Spleen (tissue), 11 donors: ENCODE measurements at regions not wholly inside any gene's neighbourhood (a gene's known extent, or its start where the extent isn't known, plus 50 kb on each side); places are given as distances from the start of the nearest gene placed in this dataset.

Experiments used
- DNase-seq: peaks from one replicate; pipeline ENCODE4 v3.0.0-alpha.2; 2020
- H3K27ac ChIP-seq, 8 donors: fragments of 200-600 bp; sonication (generic) in 7 of 8; 1 replicate in 4 of 8; 2 replicates in 4 of 8; pipeline versions ENCODE4 v1.5.0 to v1.8.0; 2016 to 2021; ENCODE audit warnings: inconsistent platforms in 4 of 8, mild to moderate bottlenecking in 4 of 8, moderate library complexity in 1 of 8
- H3K27me3 ChIP-seq, 7 donors: fragments of 200-600 bp; sonication (generic) in 6 of 7; replicated peaks in 1 of 7; 1 replicate in 4 of 7; 2 replicates in 3 of 7; pipeline versions ENCODE4 v1.5.0 to v1.8.0; 2016 to 2021; ENCODE audit warnings: inconsistent platforms in 3 of 7, mild to moderate bottlenecking in 1 of 7
- H3K36me3 ChIP-seq, 6 donors: fragments of 200-600 bp; sonication (generic) in 5 of 6; 1 replicate in 4 of 6; 2 replicates in 2 of 6; pipeline versions ENCODE4 v1.5.0 to v1.8.0; 2016 to 2021; ENCODE audit warnings: inconsistent platforms in 2 of 6
- H3K4me1 ChIP-seq, 6 donors: fragments of 200-600 bp; sonication (generic) in 5 of 6; 1 replicate in 3 of 6; 2 replicates in 3 of 6; pipeline versions ENCODE4 v1.5.0 to v1.8.0; 2016 to 2021; ENCODE audit warnings: inconsistent platforms in 3 of 6
- H3K4me3 ChIP-seq, 8 donors: fragments of 200-600 bp; sonication (generic) in 7 of 8; 1 replicate in 4 of 8; 2 replicates in 4 of 8; pipeline versions ENCODE4 v1.5.0 to v1.8.0; 2016 to 2021; ENCODE audit warnings: inconsistent platforms in 4 of 8, mild to moderate bottlenecking in 4 of 8, moderate library complexity in 2 of 8
- H3K9me3 ChIP-seq, 8 donors: fragments of 200-600 bp; sonication (generic) in 7 of 8; 1 replicate in 4 of 8; 2 replicates in 4 of 8; pipeline versions ENCODE4 v1.5.0 to v1.8.0; 2016 to 2021; ENCODE audit warnings: inconsistent platforms in 4 of 8
- CTCF ChIP-seq, 11 experiments: fragments of 200-600 bp in 7 of 11; fragments of 450-650 bp in 4 of 11; sonication (generic) in 4 of 11; IDR thresholded peaks in 8 of 11; conservative IDR thresholded peaks in 3 of 11; 1 replicate in 7 of 11; 2 replicates in 4 of 11; pipeline versions ENCODE4 v1.4.0 to v1.8.0; 2016 to 2021; ENCODE audit warnings: antibody characterized with exemption in 11 of 11, inconsistent platforms in 4 of 11, mild to moderate bottlenecking in 1 of 11
- POLR2A ChIP-seq, 3 donors: fragments of 450-650 bp; IDR thresholded peaks; one replicate each; pipeline ENCODE4 v1.5.1; 2017; ENCODE audit warnings: antibody characterized with exemption in 3 of 3, mild to moderate bottlenecking in 1 of 3
- POLR2AphosphoS5 ChIP-seq, 3 donors: sonication (generic); formaldehyde crosslinking; IDR thresholded peaks; one replicate each; pipeline ENCODE4 v1.5.1; 2017; ENCODE audit warnings: antibody characterized with exemption in 3 of 3
- WGBS, 5 donors: extraction: QIAGEN DNeasy Blood & Tissue Kit in 3 of 5; methylation state at CpG; one replicate each; pipeline versions ENCODE4 v1.1.5 to v1.1.7; 2013 to 2018; 5-methylcytosine and 5-hydroxymethylcytosine counted together
- intact Hi-C: fragments of 100-400 bp; cut with DNase I; formaldehyde crosslinking; loops from one replicate; pipeline ENCODE4 v1.15.0; 2023; ENCODE audit warnings: low total_unique reads
- donor health status: healthy with polysubstance abuse.
- donor health status: DM: no; HTN: no; CAD: no; lungs with moderate emphysema.
- donor health status: DM: no; HTN: no; CAD: no.
- donor health status: Bipolar disorder and iron deficiency.
- donor health status: healthy.
- donor health status: DM: no; HTN: no; CAD: no.
- donor health status: DM: yes; HTN: yes; CAD: no.

GRCh38 chr16:65988024-65988595, 378.4 kb upstream of the CDH5 start:
- WGBS, 5 donors = 73 to 81% (median 80%) methylated on average over 7 to 8 of the region's 8 CpGs
- H3K27ac ChIP-seq = no peak overlapping the region
- intact Hi-C loops = no loop called here
- no peak for DNase-seq
- H3K27me3 ChIP-seq = no peaks in the 10 kb centered on the region
- no peaks in the 10 kb centered on the region for H3K36me3 ChIP-seq
- H3K4me3 ChIP-seq = no peak overlapping the region
- H3K4me1 ChIP-seq = no peaks in the 10 kb centered on the region
- no peak for TF ChIP-seq CTCF (IDR thresholded peaks at IDR 0.05 in 8 of 11, conservative IDR thresholded peaks at IDR 0.05 in 3 of 11)
- no peaks in the 10 kb centered on the region for H3K9me3 ChIP-seq

- Histone ChIP-seq H3K9me3 (no peaks in the 10 kb centered on the region), H3K36me3 (no peaks in the 10 kb centered on the region), H3K27me3 (no peaks in the 10 kb centered on the region), H3K27ac (no peak overlapping the region), H3K4me1 (no peaks in the 10 kb centered on the region), H3K4me3 (no peak overlapping the region)
- no peak for TF ChIP-seq CTCF (IDR thresholded peaks at IDR 0.05 in 8 of 11, conservative IDR thresholded peaks at IDR 0.05 in 3 of 11)
- intact Hi-C loops = no loop called here
- 17 to 23% (median 21%) methylated on average over 3 of the region's 3 CpGs for WGBS, 5 donors
- DNase-seq = no peak
These were observed 382.2 kb upstream of the CDH5 start for GRCh38 chr16:65984296-65984695.

- TF ChIP-seq CTCF (IDR thresholded peaks at IDR 0.05 in 8 of 11, conservative IDR thresholded peaks at IDR 0.05 in 3 of 11) (no peak), POLR2AphosphoS5 (IDR thresholded peaks at IDR 0.05) (no peak), POLR2A (IDR thresholded peaks at IDR 0.05) (no peak)
- Histone ChIP-seq H3K27ac (no peak overlapping the region), H3K27me3 (no peaks in the 10 kb centered on the region), H3K4me3 (no peak overlapping the region), H3K9me3 (no peaks in the 10 kb centered on the region), H3K36me3 (no peaks in the 10 kb centered on the region), H3K4me1 (no peaks in the 10 kb centered on the region)
- intact Hi-C loops = no loop called here
- DNase-seq = no peak
- 70 to 89% (median 83%) methylated on average over 2 of the region's 2 CpGs for WGBS, 5 donors
These were observed 385.4 kb upstream of the CDH5 start for GRCh38 chr16:65981057-65981456.

- Histone ChIP-seq H3K9me3 (peaks cover 0 to 14% (median 0%) of the 10 kb centered on the region in 8 donors), H3K27me3 (no peaks in the 10 kb centered on the region), H3K4me3 (no peak overlapping the region), H3K36me3 (no peaks in the 10 kb centered on the region), H3K27ac (no peak overlapping the region), H3K4me1 (no peaks in the 10 kb centered on the region)
- WGBS, 5 donors = 66 to 90% (median 86%) methylated on average over 6 to 7 of the region's 7 CpGs
- no peak for TF ChIP-seq POLR2A (IDR thresholded peaks at IDR 0.05)
- no peak for TF ChIP-seq POLR2AphosphoS5 (IDR thresholded peaks at IDR 0.05)
- no peak for TF ChIP-seq CTCF (IDR thresholded peaks at IDR 0.05 in 8 of 11, conservative IDR thresholded peaks at IDR 0.05 in 3 of 11)
- intact Hi-C loops = no loop called here
- no peak for DNase-seq
These were observed 391.3 kb upstream of the CDH5 start for GRCh38 chr16:65975049-65975708.
